ENCODE measurements at regions not wholly inside any gene's neighbourhood (a gene's known extent, or its start where the extent isn't known, plus 50 kb on each side); places are given as distances from the start of the nearest gene placed in this dataset.

- no peak for DNase-seq
- H3K4me1 ChIP-seq, result no peaks in the 10 kb centered on the region
- H3K27ac ChIP-seq, result no peak overlapping the region
- H3K4me3 ChIP-seq, result no peak overlapping the region
- intact Hi-C loops (cut with DNase I; ENCODE audit: low total_unique reads), result no loop called here
- H3K9me3 ChIP-seq, result no peaks in the 10 kb centered on the region
- no peak for TF ChIP-seq CTCF (IDR thresholded peaks at IDR 0.05)
- H3K36me3 ChIP-seq, result no peaks in the 10 kb centered on the region
- H3K27me3 ChIP-seq, result no peaks in the 10 kb centered on the region
These were observed 435.8 kb upstream of the EPHA3 start for GRCh38 chr3:88671573-88671972.

GRCh38 chr3:88677298-88677697 is 430.1 kb upstream of the EPHA3 start:
- Histone ChIP-seq H3K27me3 (no peaks in the 10 kb centered on the region), H3K9me3 (no peaks in the 10 kb centered on the region), H3K36me3 (no peaks in the 10 kb centered on the region), H3K4me1 (no peaks in the 10 kb centered on the region), H3K27ac (no peak overlapping the region), H3K4me3 (no peak overlapping the region)
- intact Hi-C loops (cut with DNase I; ENCODE audit: low total_unique reads), result no loop called here
- TF ChIP-seq CTCF (IDR thresholded peaks at IDR 0.05), result no peak
- DNase-seq, result no peak

GRCh38 chr3:88678747-88679146 is 428.7 kb upstream of the EPHA3 start:
- no peak overlapping the region for H3K27ac ChIP-seq
- no peaks in the 10 kb centered on the region for H3K36me3 ChIP-seq
- DNase-seq, result no peak
- intact Hi-C loops (cut with DNase I; ENCODE audit: low total_unique reads), result no loop called here
- no peak for TF ChIP-seq CTCF (IDR thresholded peaks at IDR 0.05)
- H3K4me1 ChIP-seq, result no peaks in the 10 kb centered on the region
- H3K27me3 ChIP-seq, result no peaks in the 10 kb centered on the region
- H3K9me3 ChIP-seq, result no peaks in the 10 kb centered on the region
- H3K4me3 ChIP-seq, result no peak overlapping the region

GRCh38 chr3:88690287-88690686 is 417.1 kb upstream of the EPHA3 start:
- intact Hi-C loops (cut with DNase I; ENCODE audit: low total_unique reads), result no loop called here
- no peaks in the 10 kb centered on the region for H3K27me3 ChIP-seq
- no peak for DNase-seq
- H3K36me3 ChIP-seq, result no peaks in the 10 kb centered on the region
- TF ChIP-seq CTCF (IDR thresholded peaks at IDR 0.05), result no peak
- H3K27ac ChIP-seq, result no peak overlapping the region
- no peaks in the 10 kb centered on the region for H3K9me3 ChIP-seq
- H3K4me1 ChIP-seq, result no peaks in the 10 kb centered on the region
- H3K4me3 ChIP-seq, result no peak overlapping the region

- Histone ChIP-seq H3K9me3 (no peaks in the 10 kb centered on the region), H3K36me3 (no peaks in the 10 kb centered on the region), H3K27ac (no peak overlapping the region), H3K4me3 (no peak overlapping the region), H3K4me1 (no peaks in the 10 kb centered on the region), H3K27me3 (no peaks in the 10 kb centered on the region)
- intact Hi-C loops (cut with DNase I; ENCODE audit: low total_unique reads), result no loop called here
- no peak for DNase-seq
- no peak for TF ChIP-seq CTCF (IDR thresholded peaks at IDR 0.05)
These were observed 416.3 kb upstream of the EPHA3 start for GRCh38 chr3:88691081-88691480.

- H3K4me3 ChIP-seq, result no peak overlapping the region
- H3K27me3 ChIP-seq, result no peaks in the 10 kb centered on the region
- H3K4me1 ChIP-seq, result no peaks in the 10 kb centered on the region
- H3K9me3 ChIP-seq, result no peaks in the 10 kb centered on the region
- no peaks in the 10 kb centered on the region for H3K36me3 ChIP-seq
- no peak for DNase-seq
- intact Hi-C loops (cut with DNase I; ENCODE audit: low total_unique reads), result no loop called here
- H3K27ac ChIP-seq, result no peak overlapping the region
- TF ChIP-seq CTCF (IDR thresholded peaks at IDR 0.05), result no peak
These were observed 403.8 kb upstream of the EPHA3 start for GRCh38 chr3:88703501-88704059.
